Neural progenitor cell (in vitro differentiated cells): ENCODE measurements at regions not wholly inside any gene's neighbourhood (a gene's known extent, or its start where the extent isn't known, plus 50 kb on each side); places are given as distances from the start of the nearest gene placed in this dataset.

Source experiments
- EZH2 ChIP-seq: fragments of 200-600 bp; sonication (generic); IDR thresholded peaks from 2 replicates; pipeline ENCODE4 v1.6.1; 2017; ENCODE audit warnings: antibody characterized with exemption, mild to moderate bottlenecking, moderate library complexity
- EZH2phosphoT487 ChIP-seq: fragments of 200-600 bp; sonication (generic); IDR thresholded peaks from 2 replicates; pipeline ENCODE4 v1.6.1; 2017; ENCODE audit warnings: antibody characterized with exemption
- TF ChIP-seq, protein P1 (sequence below): fragments of 200-600 bp; sonication (generic); IDR thresholded peaks from 2 replicates; pipeline ENCODE4 v1.5.1; 2017; ENCODE audit warnings: antibody characterized with exemption, mild to moderate bottlenecking

DNA sequence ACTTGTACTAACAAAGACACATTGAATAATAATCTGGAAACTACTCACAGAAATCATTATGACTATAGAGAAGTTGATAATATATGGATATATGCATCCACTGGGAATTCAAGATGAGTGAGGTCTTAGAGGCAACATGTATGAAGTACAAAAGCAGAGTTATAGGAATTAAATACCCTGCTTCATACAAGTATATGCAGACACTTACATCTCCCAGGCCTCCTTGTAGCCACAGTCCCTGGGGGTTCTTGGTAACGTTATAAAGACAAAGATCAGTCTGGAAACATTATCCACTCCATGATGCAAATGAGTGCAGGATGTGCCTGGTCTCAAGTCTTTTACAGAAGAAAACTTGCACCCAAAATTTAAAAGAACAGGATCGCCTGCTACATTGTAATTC, 92.4 kb upstream of the ANXA1 start:
- TF ChIP-seq, protein P1, sequence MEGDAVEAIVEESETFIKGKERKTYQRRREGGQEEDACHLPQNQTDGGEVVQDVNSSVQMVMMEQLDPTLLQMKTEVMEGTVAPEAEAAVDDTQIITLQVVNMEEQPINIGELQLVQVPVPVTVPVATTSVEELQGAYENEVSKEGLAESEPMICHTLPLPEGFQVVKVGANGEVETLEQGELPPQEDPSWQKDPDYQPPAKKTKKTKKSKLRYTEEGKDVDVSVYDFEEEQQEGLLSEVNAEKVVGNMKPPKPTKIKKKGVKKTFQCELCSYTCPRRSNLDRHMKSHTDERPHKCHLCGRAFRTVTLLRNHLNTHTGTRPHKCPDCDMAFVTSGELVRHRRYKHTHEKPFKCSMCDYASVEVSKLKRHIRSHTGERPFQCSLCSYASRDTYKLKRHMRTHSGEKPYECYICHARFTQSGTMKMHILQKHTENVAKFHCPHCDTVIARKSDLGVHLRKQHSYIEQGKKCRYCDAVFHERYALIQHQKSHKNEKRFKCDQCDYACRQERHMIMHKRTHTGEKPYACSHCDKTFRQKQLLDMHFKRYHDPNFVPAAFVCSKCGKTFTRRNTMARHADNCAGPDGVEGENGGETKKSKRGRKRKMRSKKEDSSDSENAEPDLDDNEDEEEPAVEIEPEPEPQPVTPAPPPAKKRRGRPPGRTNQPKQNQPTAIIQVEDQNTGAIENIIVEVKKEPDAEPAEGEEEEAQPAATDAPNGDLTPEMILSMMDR: no peak
- TF ChIP-seq EZH2phosphoT487 (no peak), EZH2 (no peak)
